AG08395 (cell line): ENCODE measurements at regions not wholly inside any gene's neighbourhood (a gene's known extent, or its start where the extent isn't known, plus 50 kb on each side); places are given as distances from the start of the nearest gene placed in this dataset.
"Not testable (repeated sequence)": the region's sequence is repeated elsewhere in the genome, so short reads cannot be mapped to it uniquely, and the experiment has no call there.

Experiments
- DNase-seq: peaks from one replicate; pipeline ENCODE4 v3.0.0; 2012; ENCODE audit warnings: mixed read lengths, low spot score

DNA sequence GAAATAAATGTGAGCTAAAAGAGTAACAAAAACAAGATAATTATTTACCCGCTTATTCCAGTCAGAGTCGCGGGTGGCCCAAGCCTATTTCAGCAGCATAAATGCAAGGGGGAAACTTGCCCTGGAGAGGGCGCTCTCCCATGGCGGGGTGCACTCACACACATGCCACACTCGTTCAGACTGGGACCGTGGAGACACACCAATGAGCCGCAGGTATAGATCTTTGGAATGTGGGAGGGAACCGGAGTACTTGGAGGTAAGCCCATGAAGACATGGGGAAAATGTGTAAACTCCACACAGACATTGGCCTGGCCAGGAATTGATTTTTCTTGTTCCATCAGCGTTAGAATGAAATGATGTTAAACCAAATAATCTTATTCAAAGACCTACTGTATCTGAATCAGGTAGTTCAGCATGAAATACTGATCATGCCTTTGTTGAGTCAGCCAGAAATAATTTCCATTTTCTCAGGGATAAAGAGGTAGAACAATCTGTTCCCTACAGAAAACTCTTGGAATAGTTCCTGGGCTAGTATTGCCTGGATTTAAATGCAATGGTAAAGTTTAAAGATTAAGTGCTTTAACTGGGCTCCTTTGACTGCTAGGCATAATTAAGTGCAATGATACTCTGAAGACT lies 191.5 kb downstream of the MCHR2 start:
- no peak for DNase-seq

DNA sequence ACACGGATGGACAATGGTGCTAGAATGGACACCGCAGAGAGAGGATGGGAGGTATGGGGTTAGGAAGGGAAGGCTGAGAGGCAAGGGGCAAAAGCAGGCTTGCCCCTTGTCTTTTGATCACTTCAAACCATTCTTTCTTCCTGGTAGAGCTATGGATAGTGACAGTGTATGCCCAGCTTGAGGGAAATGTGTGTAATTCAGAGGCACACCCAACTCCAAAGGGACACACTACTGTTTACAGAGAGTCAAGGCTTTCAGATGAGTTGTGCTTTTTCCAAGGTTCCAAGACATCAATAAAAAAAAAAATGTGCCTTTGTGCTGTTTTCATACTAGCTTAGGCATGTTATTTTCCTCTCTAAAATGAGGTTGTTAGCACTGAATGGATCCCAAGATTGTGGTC lies 185.0 kb downstream of the MCHR2 start:
- no peak for DNase-seq

DNA sequence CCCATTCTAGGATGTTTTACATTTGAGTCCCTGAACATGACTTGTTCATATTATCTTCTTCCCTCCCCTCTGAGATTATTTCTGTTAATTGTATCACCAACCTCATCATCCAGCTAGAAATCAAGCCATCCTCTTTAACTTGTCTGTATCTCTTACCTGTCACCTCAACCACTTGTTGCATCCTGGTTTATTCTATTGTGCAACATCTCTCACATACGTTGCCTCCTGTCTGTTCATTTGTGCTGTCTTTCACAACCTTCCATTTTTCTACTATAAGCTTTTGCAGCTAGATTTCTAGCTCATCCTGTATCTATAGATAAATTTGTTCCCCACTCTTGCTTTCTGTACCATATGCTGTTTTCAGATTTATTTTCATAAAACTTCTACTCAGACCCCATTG lies 183.7 kb downstream of the MCHR2 start:
- DNase-seq, result no peak

DNA sequence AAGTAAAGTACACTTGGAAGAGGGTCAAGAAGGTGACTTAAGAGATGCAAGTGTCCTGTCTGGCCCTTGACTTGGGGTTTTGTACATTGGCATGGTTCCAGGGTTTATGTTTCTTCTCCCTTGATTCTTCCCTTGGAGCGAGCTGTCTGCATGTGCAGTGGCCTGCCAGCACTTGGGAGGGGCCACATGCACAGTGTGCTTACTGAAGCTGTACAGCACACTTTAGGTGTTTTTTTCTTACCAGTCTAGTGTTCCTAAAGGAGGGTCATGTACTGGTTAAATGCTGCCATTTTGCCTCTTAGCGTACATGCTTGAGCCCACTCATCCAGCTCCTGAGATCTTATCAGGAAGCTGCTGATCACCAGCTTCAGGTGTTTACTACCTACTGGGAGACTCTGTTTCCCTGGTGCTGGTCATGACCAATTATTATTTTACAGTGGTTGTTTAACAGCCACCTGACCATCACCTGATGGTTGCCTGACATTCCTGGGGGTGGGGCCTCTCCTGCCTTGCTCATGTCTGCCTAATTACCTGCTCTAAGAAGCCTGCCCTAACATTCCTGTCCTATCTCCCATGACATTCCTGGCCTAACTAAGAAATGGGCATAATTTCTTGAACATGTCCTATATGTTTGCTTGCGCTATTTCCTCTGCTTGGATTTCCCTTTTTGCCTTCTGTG lies 182.9 kb downstream of the MCHR2 start:
- no peak for DNase-seq

DNA sequence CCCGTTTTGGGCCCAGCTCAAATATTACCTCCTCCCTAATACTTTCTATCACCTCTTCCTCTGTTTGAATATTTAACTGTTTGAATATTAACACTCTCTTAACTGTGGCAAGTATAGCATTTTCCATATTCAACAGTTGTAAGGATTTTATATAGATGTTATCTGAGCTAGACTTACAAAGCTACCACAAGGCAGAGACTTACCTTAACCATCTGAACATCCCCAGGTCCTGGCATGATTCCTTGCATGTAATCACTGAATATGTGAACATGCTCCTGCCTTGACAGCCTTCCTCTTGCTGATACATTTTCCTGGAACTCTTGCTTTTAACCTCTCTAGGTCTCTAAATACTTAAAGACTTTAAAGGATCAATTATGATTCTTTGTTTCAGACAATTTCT lies 182.4 kb downstream of the MCHR2 start:
- no peak for DNase-seq

DNA sequence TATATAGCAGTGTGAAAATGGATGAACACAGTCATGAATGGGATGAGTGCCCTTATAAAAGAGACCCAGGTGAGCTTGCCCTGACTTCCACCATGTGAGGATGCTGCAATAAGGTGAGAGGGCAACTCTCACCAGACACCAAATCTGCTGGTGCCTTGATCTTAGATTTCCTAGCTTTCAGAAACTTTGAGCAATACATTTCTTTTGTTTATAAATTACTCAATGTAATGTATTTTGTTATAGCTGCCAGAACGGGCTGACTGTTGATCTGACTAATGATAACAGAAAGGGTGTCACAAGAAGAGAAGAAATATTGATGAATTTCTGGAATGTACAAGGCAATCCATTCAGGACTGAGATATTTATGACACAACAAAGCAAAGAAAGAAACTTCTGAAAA lies 180.5 kb downstream of the MCHR2 start:
- DNase-seq, result no peak

DNA sequence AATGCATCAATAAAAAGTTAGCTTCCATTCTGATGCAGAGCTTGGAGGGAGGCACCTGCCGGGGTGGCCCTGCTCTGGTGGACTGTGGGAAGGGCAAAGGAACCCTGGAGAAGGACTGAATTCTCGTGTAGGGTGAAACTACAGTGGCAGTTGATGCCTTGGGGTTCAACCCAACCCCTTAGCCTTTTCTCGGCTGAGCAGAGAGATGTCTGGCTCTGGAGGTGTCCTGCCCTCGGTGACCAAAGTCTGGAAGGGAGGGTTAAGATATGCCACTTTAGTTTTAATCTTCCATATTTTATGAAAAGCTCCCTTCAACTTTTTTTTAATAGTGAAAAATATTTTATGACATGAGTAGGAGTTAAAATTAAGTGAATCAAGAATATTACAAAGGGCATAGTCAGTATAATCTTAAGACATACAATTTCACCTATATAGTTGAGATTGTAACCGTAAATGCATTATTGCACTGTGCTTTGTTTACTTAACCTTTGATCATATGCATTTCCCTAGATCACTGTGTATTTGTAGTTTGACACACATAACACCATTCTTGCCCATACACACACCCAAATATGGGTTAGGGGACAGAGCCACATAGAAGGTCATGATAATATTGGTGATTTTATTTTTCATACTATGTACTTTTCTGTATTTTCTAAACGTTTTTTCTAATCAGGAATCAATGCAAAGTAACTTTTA lies 179.6 kb downstream of the MCHR2 start:
- DNase-seq, result no peak

DNA sequence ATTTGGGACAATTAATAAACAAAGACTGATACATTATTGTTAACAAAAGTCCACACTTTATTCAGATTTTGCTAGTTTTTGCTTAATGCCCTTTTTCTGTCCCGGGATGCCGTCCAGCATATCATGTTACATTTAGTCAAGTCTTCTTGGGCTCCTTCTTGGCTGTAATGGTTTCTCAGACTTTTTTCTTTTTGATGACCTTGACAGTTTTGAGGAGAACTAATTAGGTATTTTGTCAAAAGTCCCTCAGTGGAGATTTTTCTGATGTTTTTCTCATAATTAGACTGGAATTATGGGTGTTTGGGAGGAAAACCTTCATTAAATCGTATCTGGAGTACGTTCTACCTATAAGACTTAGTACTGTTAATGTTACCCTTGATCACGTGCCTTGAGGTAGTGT lies 177.2 kb downstream of the MCHR2 start:
- no peak for DNase-seq

DNA sequence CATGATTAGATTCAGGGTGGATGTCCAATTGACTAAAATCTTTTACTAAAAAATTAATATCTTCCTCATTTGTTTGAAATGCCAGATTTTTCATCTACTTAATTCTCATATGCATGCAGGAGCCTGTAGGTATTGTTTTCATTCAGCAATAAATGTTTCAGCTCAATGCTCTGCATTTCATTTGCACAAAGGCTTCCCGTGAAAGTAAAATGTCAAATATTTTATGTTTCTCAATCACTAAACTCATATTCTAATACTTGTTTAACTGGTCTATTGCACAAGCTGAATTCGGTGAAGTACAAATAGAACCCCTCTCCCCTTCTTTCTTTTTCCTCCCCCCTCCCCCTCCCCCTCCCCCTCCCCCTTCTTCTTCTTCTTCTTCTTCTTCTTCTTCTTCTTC lies 175.9 kb downstream of the MCHR2 start:
- DNase-seq, result no peak

DNA sequence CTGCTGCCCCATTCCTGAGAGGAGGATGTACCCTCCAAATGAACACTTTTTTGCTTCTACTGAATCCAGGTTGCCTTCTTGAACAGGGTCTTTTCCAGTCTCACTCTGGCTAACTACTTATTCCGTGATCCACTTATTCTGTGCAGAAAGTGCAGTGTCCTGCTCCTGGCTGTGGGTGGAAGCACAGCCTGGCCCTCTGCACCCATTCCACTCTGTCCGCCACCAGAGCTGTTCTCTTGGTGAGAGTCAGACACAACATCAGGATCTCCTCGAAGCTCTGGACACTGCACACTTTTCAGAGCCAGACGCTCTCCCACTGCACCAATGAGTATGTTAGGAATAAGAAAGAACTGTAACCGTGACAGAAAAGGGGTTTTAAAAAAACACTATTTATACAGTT lies 174.2 kb downstream of the MCHR2 start:
- no peak for DNase-seq

DNA sequence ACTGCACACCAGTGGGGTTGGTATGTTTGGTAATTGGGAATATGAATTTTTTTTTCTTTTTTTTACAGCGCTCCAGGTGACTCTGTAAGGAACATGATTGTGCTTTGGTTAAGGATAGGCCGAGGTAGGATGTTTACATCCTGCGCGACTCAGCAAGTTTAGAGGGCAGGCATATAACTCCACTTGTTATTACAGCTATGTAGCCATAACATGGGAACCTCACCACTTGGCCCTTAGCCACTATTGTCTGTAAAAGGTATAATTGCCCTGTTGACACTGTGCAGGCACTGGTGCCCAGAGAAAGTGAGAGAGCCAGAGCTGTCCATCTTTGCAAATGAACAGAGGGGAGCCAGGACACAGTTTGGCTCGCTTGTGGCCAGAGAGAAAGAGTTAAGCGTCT lies 172.9 kb downstream of the MCHR2 start:
- DNase-seq, result no peak

DNA sequence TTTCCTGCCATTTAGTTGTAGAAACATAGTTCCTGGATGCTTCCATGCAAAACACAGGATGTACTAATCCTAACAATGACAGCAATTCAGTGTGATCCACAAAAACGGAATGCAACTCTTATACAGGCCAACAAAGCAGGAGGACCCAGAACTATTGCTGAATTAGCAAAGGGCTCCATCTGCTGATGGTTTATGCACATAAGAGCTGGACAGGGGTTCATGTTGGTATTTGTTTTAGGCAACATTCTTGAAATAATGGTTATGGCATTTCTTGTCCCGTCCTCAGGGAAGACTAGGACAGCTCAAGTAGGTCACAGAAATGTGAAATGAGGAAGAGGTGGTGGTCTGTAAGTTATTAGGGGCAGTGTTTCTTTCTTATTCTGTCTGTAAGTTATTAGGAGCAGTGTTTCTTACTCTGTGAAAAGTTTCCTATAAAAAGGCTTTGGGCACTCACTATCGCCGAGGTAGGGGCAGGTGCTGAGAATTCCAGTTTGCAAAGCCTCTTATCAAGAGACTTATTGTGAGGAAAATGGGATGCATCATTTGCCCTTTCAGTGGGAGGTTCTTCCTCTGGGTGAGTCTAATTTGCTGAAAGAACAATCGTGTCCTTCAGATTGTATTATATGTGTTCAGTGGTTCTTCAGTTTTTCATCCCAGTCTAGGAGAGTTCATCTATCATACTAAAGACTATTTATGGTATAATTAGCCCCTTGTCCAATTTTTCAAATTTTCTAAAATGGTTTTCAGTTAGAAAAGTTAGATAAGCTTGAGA lies 171.1 kb downstream of the MCHR2 start:
- peak; percentile 73 for DNase-seq

DNA sequence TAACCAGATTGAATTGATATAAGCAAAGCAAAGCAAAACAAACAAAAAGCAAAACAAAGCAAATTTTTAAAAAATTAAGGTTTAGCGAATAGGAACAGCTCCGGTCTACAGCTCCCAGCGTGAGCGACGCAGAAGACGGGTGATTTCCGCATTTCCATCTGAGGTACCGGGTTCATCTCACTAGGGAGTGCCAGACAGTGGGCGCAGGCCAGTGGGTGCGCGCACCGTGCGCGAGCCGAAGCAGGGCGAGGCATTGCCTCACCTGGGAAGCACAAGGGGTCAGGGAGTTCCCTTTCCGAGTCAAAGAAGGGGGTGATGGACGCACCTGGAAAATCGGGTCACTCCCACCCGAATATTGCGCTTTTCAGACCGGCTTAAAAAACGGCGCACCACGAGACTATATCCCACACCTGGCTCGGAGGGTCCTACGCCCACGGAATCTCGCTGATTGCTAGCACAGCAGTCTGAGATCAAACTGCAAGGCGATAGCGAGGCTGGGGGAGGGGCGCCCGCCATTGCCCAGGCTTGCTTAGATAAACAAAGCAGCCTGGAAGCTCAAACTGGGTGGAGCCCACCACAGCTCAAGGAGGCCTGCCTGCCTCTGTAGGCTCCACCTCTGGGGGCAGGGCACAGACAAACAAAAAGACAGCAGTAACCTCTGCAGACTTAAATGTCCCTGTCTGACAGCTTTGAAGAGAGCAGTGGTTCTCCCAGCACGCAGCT lies 170.3 kb downstream of the MCHR2 start:
- not testable (repeated sequence) for DNase-seq

DNA sequence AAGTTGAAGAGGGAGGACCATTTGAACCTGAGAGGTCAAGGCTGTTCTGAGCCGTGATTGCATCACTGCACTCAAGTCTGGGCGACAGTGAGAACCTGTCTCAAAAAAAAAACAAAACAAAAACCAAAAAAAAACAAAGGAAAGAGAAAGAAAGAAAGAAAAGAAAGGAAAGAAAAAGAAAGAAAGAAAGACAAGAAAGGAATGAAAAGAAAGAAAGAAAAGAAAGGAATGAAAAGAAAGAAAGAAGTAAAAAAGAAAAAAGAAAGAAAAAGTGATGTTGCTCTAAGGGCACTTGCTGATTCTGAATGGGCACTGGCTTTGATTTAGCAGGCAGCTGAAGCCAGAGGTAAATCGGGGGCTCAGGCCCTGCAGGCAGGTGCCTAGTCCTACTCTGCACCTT lies 161.0 kb downstream of the MCHR2 start:
- no peak for DNase-seq

DNA sequence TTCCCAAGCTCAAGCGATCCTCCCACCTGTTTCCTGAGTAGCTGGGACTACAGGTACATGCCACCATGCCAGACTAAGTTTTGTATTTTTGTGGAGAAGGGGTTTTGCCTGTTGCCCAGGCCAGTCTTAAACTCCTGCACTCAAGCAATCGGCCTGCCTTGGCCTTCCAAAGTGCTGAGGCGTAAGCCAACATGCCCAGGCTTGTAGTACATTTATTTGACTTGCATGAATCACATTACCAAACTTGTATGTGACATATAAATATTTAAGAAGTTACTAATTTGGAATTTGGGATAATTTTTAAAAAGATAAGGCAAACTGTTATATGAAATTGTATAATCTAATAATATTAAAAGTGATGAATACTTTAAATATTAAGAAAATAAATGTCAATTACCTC lies 157.6 kb downstream of the MCHR2 start:
- DNase-seq, result no peak

DNA sequence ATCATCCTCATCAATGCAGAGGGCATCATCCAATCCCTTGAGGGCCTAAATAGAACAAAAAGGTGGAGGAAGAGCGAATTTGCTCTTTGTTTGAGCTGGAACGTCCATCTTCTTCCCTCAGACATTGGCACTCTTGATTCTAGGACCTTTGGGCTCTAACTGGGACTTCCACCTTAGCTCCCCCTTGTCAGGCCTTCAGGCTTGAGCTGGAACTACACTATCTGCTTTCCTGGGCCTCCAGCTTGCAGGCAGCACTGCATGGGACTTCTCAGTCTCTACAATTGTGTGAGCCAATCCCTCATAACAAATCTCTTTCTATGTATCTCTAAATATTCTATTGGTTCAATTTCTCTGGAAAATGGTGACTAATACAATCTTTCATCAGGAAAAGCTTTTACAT lies 155.4 kb downstream of the MCHR2 start:
- no peak for DNase-seq

DNA sequence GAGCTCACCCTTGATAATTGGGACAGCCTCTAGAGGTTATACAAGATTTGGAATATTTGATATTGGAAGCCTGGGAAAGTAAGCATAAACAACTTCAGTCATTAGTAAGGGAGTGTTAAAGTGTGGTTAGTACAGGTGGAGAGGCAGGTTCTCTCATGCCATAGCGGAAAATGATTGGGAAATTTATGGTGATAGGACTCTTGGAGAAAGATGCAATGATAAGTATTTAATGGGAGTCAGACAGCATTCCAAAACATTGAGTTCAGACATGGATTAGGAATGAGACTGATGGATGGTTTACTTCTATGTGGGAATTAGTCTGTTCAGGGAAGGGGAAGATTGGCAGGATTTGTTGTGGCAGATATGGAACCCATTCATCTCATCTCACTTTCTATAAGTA lies 152.7 kb downstream of the MCHR2 start:
- no peak for DNase-seq

DNA sequence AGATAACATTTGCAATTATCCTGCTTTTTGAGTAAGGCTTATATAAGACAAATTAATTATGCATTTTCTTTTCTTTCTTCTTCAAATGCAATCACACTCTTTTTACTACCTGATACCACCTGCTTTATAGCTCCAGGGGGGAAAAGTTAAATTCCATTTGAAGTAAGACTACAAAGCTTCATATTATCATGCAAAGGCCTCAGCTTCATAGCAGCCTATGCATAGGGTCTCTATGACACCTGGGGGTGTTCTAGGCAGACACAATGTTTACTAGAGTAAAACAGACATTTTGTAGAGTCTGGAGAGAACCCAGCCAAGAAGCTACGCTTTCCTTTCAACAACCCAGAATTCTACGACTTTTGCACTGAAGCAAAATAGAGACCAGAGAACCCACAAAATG lies 148.0 kb downstream of the MCHR2 start:
- DNase-seq, result no peak

DNA sequence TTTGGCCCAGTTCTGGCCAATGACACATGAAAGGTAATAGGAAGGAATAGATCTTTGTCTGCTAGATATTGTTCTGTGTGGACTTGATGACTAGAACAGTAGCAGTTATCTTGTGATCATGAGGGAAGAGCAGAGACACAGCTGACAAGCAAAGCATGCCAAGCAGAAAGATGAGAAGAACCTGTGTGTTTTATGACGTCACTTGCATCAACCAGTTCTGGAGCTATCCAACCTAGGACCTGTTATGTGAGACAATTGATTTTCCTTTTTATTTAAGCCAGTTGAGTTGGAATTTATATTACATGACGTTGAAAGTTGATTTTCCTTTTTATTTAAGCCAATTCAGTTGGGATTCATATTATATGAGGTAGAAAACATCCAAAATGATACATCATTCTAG lies 143.2 kb downstream of the MCHR2 start:
- no peak for DNase-seq

DNA sequence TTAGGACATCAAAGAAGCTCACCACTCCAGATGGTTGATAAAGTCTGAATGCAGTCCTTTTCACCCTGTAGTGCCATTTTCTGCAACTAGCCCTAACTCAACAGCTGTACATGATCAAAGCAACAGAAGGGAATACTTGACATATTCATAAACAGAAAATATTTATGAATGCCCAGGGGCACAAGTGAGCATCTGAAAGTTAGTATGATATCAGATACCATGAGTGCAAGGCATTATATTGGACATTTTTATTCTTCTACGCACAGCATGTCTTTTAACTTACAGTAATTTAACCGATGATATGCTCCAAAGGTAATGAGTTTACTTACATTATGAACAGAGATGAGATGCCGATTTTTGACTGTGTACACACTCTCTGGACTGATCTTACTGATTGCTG lies 142.0 kb downstream of the MCHR2 start:
- DNase-seq, result no peak

DNA sequence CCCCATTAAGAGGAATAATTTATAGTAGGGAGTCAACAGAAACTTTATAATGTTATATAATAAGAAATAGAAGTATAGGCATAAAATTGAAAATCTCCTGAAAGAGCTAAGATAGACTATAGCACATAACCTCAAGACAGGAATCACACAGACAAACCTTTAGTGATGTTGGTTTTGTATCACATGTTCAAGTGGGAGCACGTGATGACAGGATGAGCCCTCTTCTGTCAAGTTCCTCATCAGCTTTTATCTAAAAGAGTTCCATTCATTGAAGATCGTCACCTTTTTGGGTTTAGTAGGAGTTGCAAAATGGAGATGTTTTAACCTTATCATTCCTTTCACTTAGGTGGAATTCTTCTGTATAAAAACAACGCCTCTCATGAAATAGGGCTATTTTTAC lies 127.0 kb downstream of the MCHR2 start:
- no peak for DNase-seq

DNA sequence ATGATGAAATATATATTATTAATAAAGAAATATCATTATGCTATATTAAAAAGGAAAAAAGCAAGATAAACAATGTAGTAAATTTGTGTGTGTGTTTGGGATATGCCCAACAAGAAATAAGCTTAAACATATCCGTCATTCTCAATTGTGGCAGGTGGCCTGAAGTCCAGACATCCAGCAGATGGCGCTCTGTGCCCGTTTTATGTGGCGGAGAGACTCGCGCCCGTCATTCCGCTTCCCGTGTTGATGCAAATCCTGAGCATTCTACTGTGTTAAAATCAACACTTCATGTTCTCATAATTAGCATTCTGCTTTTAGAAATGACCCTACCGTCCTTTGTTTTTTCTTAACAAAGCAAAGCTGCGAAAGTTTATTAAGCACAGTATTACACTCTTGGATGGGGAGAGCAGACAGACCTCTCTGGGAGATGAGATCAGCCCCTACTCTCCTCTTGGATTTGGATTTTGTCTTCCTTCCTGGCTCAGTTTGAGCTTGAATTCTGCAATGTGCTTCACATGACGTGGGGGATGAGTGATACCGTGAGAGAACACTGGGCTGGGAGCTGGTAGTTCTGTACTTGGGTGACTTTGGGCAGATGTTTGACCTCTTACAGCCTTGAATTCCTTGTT lies 125.8 kb downstream of the MCHR2 start:
- DNase-seq, result peak; percentile 60
